NCI-H460 (cell line): ENCODE measurements at regions not wholly inside any gene's neighbourhood (a gene's known extent, or its start where the extent isn't known, plus 50 kb on each side); places are given as distances from the start of the nearest gene placed in this dataset.

Source experiments
- DNase-seq: peaks from one replicate; pipeline ENCODE4 v3.0.0-alpha.2; 2016; ENCODE audit warnings: low read depth; ENCODE audit errors: extremely low read depth

- no peak for DNase-seq
Measured at GRCh38 chr11:116111546-116111945, 607.3 kb upstream of the CADM1 start.

- DNase-seq, result no peak
Measured at GRCh38 chr11:116110802-116111201, 606.6 kb upstream of the CADM1 start.

DNA sequence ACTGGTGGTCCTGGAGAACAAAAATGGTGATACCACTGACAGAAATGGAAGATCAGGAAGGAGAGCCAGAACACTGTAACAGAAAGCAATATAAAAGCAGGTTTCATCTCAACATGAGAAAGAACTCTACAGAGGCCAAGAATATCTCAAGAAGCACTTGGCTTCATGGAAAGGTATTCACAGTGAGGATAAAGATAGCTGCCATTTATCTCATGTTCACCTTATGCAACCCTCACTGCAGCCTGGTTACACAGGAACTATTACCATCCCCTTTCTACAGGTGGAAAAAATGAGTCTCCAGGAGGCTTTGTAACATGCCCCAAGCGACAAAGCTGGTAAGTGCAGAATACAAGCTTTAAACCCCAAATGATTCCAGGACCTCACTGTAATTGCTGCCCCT, 606.1 kb upstream of the CADM1 start:
- no peak for DNase-seq

- DNase-seq, result peak; percentile 6
Measured at GRCh38 chr11:116109228-116109627, 605.0 kb upstream of the CADM1 start.

DNA sequence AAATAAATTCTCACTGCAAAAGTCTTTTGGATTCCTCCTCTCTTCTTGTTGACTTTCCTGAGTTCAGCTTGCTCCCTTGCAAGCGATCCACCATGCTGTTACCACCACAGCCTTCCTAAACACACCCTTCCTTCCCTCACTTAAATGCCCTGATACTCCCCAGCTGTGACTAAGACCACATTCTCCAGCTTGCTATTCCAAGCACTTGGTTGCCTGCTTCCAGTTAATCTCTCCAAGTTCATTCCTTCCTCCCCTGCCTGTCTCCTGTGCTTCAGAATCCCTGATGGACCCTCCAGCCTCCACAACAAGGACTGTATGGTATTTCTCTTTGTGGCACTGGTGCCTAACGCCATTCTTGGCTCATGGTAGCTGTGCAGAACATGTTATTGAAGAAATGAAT, 603.9 kb upstream of the CADM1 start:
- DNase-seq, result no peak

DNA sequence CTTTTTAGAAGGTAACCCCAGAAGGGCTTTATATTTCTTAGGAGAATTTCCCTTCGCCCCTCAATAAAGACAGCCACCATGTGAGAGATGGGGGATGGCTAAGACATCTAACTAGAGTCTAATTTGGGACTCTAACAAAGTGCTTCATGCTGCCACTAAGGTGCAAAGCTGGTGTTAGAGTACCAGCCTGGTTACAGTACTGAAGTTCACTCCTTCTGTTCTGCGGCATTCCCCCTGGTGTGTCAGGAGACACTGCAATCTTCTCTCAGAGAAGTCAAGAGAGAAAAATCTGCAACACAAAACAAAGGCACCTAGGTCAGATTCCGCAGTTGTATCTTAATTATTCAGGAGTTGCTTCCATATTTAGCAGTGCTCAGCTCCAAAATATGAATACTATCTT, 603.0 kb upstream of the CADM1 start:
- DNase-seq, result no peak

- DNase-seq, result no peak
Measured at GRCh38 chr11:116104498-116105174, 600.4 kb upstream of the CADM1 start.

DNA sequence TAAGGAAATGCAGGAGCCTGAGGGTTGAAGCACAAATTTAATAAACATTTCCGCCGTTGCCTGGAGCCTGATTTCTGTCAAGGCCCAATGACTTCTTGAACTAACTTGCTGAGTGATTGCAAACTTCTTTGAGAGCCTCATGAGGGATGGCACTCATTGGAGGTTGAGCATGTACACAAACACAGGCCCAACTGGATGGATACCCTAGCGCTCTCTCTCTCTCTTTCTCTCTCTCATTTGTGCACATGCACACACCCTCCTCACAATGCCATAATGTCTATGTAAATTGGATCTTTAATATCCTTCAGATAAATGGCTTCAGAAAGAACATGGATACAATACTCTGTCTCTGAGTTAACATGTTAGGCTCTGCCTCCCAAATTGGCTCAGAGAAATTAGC, 597.7 kb upstream of the CADM1 start:
- no peak for DNase-seq

GRCh38 chr11:116100016-116100415, 595.8 kb upstream of the CADM1 start:
- no peak for DNase-seq

GRCh38 chr11:116099541-116099940, 595.3 kb upstream of the CADM1 start:
- no peak for DNase-seq

GRCh38 chr11:116096272-116096995, 592.2 kb upstream of the CADM1 start:
- no peak for DNase-seq

DNA sequence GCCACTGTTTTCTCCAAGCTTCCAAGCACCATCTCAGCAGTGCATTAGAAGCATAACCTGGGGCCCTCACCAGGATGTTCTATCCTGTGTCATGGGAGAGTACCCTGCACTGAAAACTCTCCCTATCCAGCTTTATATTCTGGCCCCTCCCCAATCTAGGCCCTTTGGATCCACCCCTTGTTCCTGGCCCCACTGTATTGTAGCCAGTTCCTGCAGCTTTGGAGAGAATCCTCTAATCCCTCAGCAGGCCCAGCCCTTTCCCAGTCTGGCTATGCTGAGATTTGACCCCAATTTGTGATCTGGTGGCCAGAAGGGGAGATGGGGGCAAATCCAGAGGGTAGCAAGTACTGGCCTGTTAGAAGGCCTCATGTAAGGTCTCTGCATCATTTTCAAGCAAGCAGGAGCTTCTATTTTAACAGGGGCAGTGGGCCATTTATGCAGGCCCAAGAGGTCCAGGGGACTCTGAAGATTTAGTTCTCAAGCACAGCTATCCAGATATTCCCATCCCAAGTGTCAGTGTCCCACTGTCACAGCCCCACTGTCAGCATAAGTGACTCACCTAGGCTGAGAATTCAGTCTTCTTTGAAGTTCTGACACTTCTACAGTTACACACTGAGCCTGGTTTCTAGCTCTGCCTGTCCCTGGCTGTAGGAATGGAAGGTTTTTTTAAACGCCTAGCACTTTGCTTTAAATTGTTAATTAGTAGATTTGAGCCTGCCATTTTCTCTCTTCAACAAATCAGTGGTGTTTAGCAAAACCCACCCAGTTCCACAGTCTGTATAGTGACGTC, 589.5 kb upstream of the CADM1 start:
- DNase-seq, result no peak

DNA sequence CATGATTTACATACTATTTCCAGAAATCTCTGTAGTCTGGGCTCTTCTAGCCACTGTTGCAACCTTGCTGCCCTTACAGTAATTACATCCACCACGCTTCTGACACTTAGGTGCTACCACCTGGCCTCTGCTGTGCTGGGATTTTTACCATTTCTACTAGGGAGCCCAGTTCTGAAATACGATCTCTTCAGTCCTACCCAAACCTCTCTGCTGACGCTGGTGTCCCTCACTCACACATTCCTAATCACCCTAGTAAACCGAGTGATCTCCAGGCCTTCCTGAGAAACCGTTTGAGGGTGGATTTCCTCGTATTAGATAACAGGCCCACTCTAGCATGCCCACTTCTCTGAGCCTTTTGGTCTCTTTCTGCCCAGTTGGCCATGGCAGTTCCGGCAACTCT, 588.9 kb upstream of the CADM1 start:
- DNase-seq, result no peak

- DNase-seq, result no peak
Measured at GRCh38 chr11:116086426-116086825, 582.2 kb upstream of the CADM1 start.

GRCh38 chr11:116085031-116085635, 580.9 kb upstream of the CADM1 start:
- no peak for DNase-seq

GRCh38 chr11:116084511-116084910, 580.3 kb upstream of the CADM1 start:
- DNase-seq, result no peak

DNA sequence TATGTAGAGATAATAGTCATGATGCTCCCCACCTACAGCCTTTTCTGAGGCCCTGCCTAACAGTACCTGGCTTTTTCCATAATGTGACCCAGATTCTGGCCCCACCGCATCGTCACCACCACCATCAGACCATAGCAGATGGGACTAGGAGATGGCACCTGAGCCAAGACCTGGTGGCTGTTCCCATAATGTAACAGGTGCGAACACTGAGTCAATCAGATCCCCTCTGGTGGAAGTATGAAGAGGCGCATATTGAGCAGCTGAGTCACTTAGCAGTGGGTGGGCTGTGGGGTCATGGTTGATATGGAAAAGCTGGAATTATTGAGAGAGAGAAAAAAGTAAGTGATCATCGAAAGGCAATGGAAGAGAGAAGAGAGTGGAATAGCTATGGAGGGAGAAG, 578.0 kb upstream of the CADM1 start:
- no peak for DNase-seq

GRCh38 chr11:116079580-116079979, 575.4 kb upstream of the CADM1 start:
- no peak for DNase-seq

DNA sequence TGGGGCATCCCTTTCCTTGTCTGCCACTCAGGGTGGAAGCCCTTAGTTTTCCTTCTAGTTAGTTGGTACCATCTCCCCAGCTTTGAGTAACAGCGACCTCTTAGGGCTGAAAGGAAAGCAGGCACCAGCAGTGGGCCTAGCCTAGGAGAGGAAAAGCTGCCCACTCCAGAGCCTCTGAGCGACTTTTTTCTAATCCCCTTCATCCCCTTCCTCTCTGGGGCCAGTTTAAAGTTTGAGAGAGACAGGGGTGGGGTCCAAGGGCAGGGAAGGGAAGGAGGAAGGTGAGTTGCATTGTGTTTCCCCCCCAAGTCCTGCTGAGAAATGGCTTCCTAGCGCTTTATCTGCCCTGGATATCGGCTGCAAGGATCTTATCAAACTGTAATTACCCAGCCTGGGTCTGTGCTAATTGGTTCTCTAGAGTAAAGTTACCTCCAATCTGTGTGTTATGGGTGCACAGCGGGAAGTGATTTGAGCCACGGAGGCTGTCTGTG, 573.9 kb upstream of the CADM1 start:
- no peak for DNase-seq

DNA sequence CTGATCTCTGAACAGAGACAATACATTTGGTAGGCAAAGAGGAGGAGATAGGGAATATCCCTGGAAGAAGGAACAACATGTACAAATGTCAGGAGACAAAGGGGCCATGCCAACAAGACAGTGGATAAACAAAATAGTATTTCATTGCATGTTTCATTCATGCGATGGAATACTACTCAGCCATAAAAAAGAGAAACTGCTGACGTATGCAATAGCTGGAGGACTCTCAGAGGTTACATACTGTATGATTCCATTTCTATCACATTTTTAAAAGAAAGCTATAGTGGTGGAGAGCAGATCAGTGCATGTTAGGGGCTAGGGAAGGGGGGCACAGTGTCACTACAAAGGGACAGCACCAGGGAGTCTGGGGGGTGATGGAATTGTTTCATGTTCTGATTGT, 572.9 kb upstream of the CADM1 start:
- DNase-seq, result no peak
